ENCODE measurements at regions not wholly inside any gene's neighbourhood (a gene's known extent, or its start where the extent isn't known, plus 50 kb on each side); places are given as distances from the start of the nearest gene placed in this dataset.

GRCh38 chr9:28059192-28059591 is 485.9 kb upstream of the C9orf72 start:
- TF ChIP-seq EP300 (IDR thresholded peaks at IDR 0.05; ENCODE audit: borderline replicate concordance in 1 of 2, low read depth in 2 of 2, low read length in 2 of 2): no peak
- no peak for TF ChIP-seq HDAC2 (IDR thresholded peaks at IDR 0.05; ENCODE audit: borderline replicate concordance in 1 of 2, low read depth in 2 of 2, low read length in 2 of 2)
- TF ChIP-seq CTCF (IDR thresholded peaks at IDR 0.05; ENCODE audit: control extremely low read depth in 1 of 3, insufficient read depth in 1 of 3, low read depth in 1 of 3, low read length in 3 of 3): no peak
- TF ChIP-seq SUZ12 (IDR thresholded peaks at IDR 0.05; ENCODE audit: low read length): no peak
- TF ChIP-seq ZNF274 (IDR thresholded peaks at IDR 0.05; ENCODE audit: borderline replicate concordance, extremely low read depth, low read length): no peak
- TF ChIP-seq JUND (IDR thresholded peaks at IDR 0.05; ENCODE audit: low read length): no peak
- no peak for TF ChIP-seq RAD21 (IDR thresholded peaks at IDR 0.05 in 1 of 2, conservative IDR thresholded peaks at IDR 0.05 in 1 of 2; ENCODE audit: low read depth in 2 of 2, low read length in 2 of 2)
- TF ChIP-seq SP2 (IDR thresholded peaks at IDR 0.05; ENCODE audit: low read length): no peak
- no peak for TF ChIP-seq POLR2AphosphoS5 (IDR thresholded peaks at IDR 0.05; ENCODE audit: low read depth, low read length)
- no peak for TF ChIP-seq NRF1 (IDR thresholded peaks at IDR 0.05; ENCODE audit: low read depth, low read length)
- no peak for TF ChIP-seq E2F6 (IDR thresholded peaks at IDR 0.05)
- TF ChIP-seq TCF12 (IDR thresholded peaks at IDR 0.05; ENCODE audit: low read depth, low read length): no peak
- TF ChIP-seq YY1 (IDR thresholded peaks at IDR 0.05; ENCODE audit: low read depth, low read length): no peak
- TF ChIP-seq KDM1A (IDR thresholded peaks at IDR 0.05; ENCODE audit: borderline replicate concordance, low read length): no peak
